ENCODE measurements at regions not wholly inside any gene's neighbourhood (a gene's known extent, or its start where the extent isn't known, plus 50 kb on each side); places are given as distances from the start of the nearest gene placed in this dataset.

- TF ChIP-seq CTCF (IDR thresholded peaks at IDR 0.05; ENCODE audit: extremely low read depth, missing control alignments): no peak
Measured at GRCh38 chr1:55706397-55706796, 491.2 kb upstream of the USP24 start.

GRCh38 chr1:55703726-55704363 lies 488.7 kb upstream of the USP24 start:
- TF ChIP-seq CTCF (IDR thresholded peaks at IDR 0.05; ENCODE audit: extremely low read depth, missing control alignments): no peak
- no peak for DNase-seq (ENCODE audit: low spot score)

More at GRCh38 chr1:55706397-55706796, 491.2 kb upstream of the USP24 start:
- no peak for DNase-seq (ENCODE audit: low spot score)

GRCh38 chr1:55702064-55702463 lies 486.9 kb upstream of the USP24 start:
- peak; percentile 18 for DNase-seq (ENCODE audit: low spot score)

GRCh38 chr1:55700359-55701130 lies 485.4 kb upstream of the USP24 start:
- TF ChIP-seq CTCF (IDR thresholded peaks at IDR 0.05; ENCODE audit: extremely low read depth, missing control alignments): no peak
- DNase-seq (ENCODE audit: low spot score): no peak

More at GRCh38 chr1:55702064-55702463, 486.9 kb upstream of the USP24 start:
- peak; percentile 19 for TF ChIP-seq CTCF (IDR thresholded peaks at IDR 0.05; ENCODE audit: extremely low read depth, missing control alignments)

- no peak for TF ChIP-seq CTCF (IDR thresholded peaks at IDR 0.05; ENCODE audit: extremely low read depth, missing control alignments)
- no peak for DNase-seq (ENCODE audit: low spot score)
Measured at GRCh38 chr1:55699228-55699627, 484.1 kb upstream of the USP24 start.

- no peak for TF ChIP-seq CTCF (IDR thresholded peaks at IDR 0.05; ENCODE audit: extremely low read depth, missing control alignments)
- no peak for DNase-seq (ENCODE audit: low spot score)
Measured at GRCh38 chr1:55697997-55698535, 482.9 kb upstream of the USP24 start.

GRCh38 chr1:55696891-55697290 lies 481.7 kb upstream of the USP24 start:
- DNase-seq (ENCODE audit: low spot score): no peak

More at GRCh38 chr1:55696891-55697290, 481.7 kb upstream of the USP24 start:
- TF ChIP-seq CTCF (IDR thresholded peaks at IDR 0.05; ENCODE audit: extremely low read depth, missing control alignments): no peak

Measured in GM20000 (cell line).